Heart left ventricle (tissue), 16 donors: ENCODE measurements at regions not wholly inside any gene's neighbourhood (a gene's known extent, or its start where the extent isn't known, plus 50 kb on each side); places are given as distances from the start of the nearest gene placed in this dataset.

Experiments used
- ATAC-seq, 4 donors: fragments of 200-7000 bp; cut with Tn5 transposase; one replicate each; pipeline ENCODE4 v1.9.1; 2020 to 2022; ENCODE audit warnings: moderate library complexity in 4 of 4, mild to moderate bottlenecking in 3 of 4, moderate number of reproducible peaks in 1 of 4
- DNase-seq, 5 donors: peaks; one replicate each; pipeline ENCODE4 v3.0.0-alpha.2; 2020
- H3K27ac ChIP-seq, 12 donors: fragments of 200-600 bp; sonication (generic) in 4 of 12; one replicate each; pipeline versions ENCODE4 v1.5.0 to v1.8.0; 2016 to 2022; ENCODE audit warnings: mild to moderate bottlenecking in 2 of 12
- H3K27me3 ChIP-seq, 9 donors: fragments of 200-600 bp; sonication (generic) in 2 of 9; one replicate each; pipeline versions ENCODE4 v1.5.1 to v1.8.0; 2016 to 2022; ENCODE audit warnings: mild to moderate bottlenecking in 3 of 9
- H3K36me3 ChIP-seq, 9 donors: fragments of 200-600 bp; sonication (generic) in 2 of 9; one replicate each; pipeline versions ENCODE4 v1.5.0 to v1.8.0; 2018 to 2022; ENCODE audit warnings: mild to moderate bottlenecking in 2 of 9
- H3K4me1 ChIP-seq, 12 donors: fragments of 200-600 bp; sonication (generic) in 4 of 12; one replicate each; pipeline versions ENCODE4 v1.5.0 to v1.8.0; 2016 to 2022; ENCODE audit warnings: mild to moderate bottlenecking in 3 of 12
- H3K4me3 ChIP-seq, 12 donors: fragments of 200-600 bp; sonication (generic) in 4 of 12; one replicate each; pipeline versions ENCODE4 v1.5.0 to v1.8.0; 2017 to 2022; ENCODE audit warnings: mild to moderate bottlenecking in 9 of 12, moderate library complexity in 4 of 12
- H3K9me3 ChIP-seq, 12 donors: fragments of 200-600 bp; sonication (generic) in 4 of 12; one replicate each; pipeline versions ENCODE4 v1.5.0 to v1.8.0; 2016 to 2022; ENCODE audit warnings: mild to moderate bottlenecking in 1 of 12
- POLR2A ChIP-seq, 2 donors: fragments of 450-650 bp; IDR thresholded peaks; one replicate each; pipeline ENCODE4 v1.6.1; 2017; ENCODE audit warnings: antibody characterized with exemption in 2 of 2, mild to moderate bottlenecking in 2 of 2, moderate library complexity in 2 of 2
- WGBS, 4 donors: extraction: QIAGEN DNeasy Blood & Tissue Kit in 2 of 4; methylation state at CpG; one replicate each; pipeline versions ENCODE4 v1.1.5 to v1.1.7; 2013 to 2018; 5-methylcytosine and 5-hydroxymethylcytosine counted together
- intact Hi-C, 10 donors: fragments of 100-400 bp; cut with DNase I; formaldehyde crosslinking; loops; one replicate each; pipeline versions ENCODE4 v1.11.1 to v1.14.2; 2022
- TF ChIP-seq, protein P1 (sequence below), 12 donors: fragments of 200-600 bp; sonication (generic) in 4 of 12; IDR thresholded peaks; one replicate each; pipeline versions ENCODE4 v1.5.0 to v1.8.0; 2018 to 2022; ENCODE audit warnings: antibody characterized with exemption in 12 of 12, mild to moderate bottlenecking in 5 of 12
- donor health status: ischemic (EF 13 %, LVEDD 7.1; RV severe dilation, severe dysfunction).
- donor health status: healthy with polysubstance abuse.
- donor health status: DM: no; HTN: yes; CAD: no.
- donor health status: DM: no; HTN: no; CAD: no.
- donor health status: ischemic (EF 25% LVEDD 6.9; RV normal size, moderate dysfunction).
- donor health status: ischemic (EF 25% LVEDD 5.7; RV mildly dilated, moderate dysfunction).
- donor health status: healthy.
- donor health status: DM: yes; HTN: yes; CAD: no.
- donor health status: ischemic (EF 35%, LVEDD 5.7; RV mildly dilated, moderate dysfunction).
- donor health status: nonischemic (EF 11% LVEDD 7.7; RV severe dilation, severe dysfunction).
- donor health status: DM: yes; HTN: yes; CAD: no.
- donor health status: PGD.
- donor health status: ischemic (EF 29% LVEDD 5.4; RV normal size, mild dysfunction).
- donor health status: nonischemic (EF 23%, LVEDD 6.1; RV moderate dilation, normal function).

DNA sequence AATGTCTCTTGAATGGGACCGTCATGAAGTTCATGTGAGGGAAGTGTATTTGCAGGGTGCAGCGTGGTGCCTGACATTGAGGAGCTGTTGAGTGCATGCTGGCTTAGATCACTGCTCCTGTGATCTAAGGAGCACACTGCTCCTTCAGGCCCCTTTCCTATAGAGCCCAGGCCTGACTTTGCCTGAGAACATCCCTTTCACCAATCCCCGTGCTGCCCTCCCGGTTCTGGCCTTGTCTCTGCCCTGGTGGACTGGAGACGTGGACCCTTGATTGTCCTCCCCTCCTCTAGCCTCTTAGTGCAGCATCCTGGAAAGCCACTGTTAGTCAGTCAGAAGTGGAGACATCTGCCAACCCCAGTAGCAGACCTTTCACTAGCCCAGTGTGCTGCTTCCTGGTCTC lies 323.6 kb upstream of the HS6ST1 start:
- no peak for ATAC-seq
- intact Hi-C loops = no loop called here
- no peaks in the 10 kb centered on the region for H3K9me3 ChIP-seq
- no peak overlapping the region for H3K4me3 ChIP-seq
- H3K36me3 ChIP-seq = no peaks in the 10 kb centered on the region
- TF ChIP-seq POLR2A (IDR thresholded peaks at IDR 0.05) = no peak
- TF ChIP-seq, protein P1, sequence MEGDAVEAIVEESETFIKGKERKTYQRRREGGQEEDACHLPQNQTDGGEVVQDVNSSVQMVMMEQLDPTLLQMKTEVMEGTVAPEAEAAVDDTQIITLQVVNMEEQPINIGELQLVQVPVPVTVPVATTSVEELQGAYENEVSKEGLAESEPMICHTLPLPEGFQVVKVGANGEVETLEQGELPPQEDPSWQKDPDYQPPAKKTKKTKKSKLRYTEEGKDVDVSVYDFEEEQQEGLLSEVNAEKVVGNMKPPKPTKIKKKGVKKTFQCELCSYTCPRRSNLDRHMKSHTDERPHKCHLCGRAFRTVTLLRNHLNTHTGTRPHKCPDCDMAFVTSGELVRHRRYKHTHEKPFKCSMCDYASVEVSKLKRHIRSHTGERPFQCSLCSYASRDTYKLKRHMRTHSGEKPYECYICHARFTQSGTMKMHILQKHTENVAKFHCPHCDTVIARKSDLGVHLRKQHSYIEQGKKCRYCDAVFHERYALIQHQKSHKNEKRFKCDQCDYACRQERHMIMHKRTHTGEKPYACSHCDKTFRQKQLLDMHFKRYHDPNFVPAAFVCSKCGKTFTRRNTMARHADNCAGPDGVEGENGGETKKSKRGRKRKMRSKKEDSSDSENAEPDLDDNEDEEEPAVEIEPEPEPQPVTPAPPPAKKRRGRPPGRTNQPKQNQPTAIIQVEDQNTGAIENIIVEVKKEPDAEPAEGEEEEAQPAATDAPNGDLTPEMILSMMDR (IDR thresholded peaks at IDR 0.05) = no peak
- H3K27me3 ChIP-seq = no peaks in the 10 kb centered on the region
- 72 to 87% (median 82%) methylated on average over 5 of the region's 5 CpGs for WGBS, 4 donors
- no peak overlapping the region for H3K27ac ChIP-seq
- DNase-seq = peak in 1 of 5 donors; percentile 9
- peaks cover 0 to 20% (median 0%) of the 10 kb centered on the region in 12 donors for H3K4me1 ChIP-seq

DNA sequence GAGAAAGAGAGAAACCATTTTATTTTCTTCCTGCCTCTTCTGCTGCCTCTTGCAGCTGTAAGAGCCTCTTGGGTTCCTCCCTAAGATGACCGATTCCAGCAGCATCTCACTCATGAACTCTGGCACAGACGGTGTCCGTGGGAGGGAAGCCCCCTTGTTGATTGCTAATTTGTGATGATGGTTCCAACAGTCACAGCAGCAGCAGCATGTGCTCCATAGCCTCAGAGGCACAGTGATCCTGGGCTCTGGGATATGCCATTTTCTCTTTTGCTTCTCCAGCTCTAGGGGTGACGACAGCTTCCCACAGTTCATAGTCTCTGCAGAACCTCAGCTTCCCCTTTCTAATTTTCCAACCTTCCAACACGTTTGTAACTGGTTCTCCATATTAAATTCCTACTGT lies 324.2 kb upstream of the HS6ST1 start:
- H3K36me3 ChIP-seq = no peaks in the 10 kb centered on the region
- peaks cover 0 to 20% (median 0%) of the 10 kb centered on the region in 12 donors for H3K4me1 ChIP-seq
- H3K27me3 ChIP-seq = no peaks in the 10 kb centered on the region
- 38 to 60% (median 55%) methylated on average over 5 of the region's 5 CpGs for WGBS, 4 donors
- ATAC-seq (no peak), DNase-seq (peak in 1 of 5 donors; percentile 16)
- intact Hi-C loops = no loop called here
- no peak overlapping the region for H3K4me3 ChIP-seq
- H3K27ac ChIP-seq = no peak overlapping the region
- no peaks in the 10 kb centered on the region for H3K9me3 ChIP-seq
- TF ChIP-seq, protein P1 (IDR thresholded peaks at IDR 0.05) = no peak
- TF ChIP-seq POLR2A (IDR thresholded peaks at IDR 0.05) = no peak

GRCh38 chr2:128643221-128644065 lies 324.8 kb upstream of the HS6ST1 start:
- TF ChIP-seq POLR2A (IDR thresholded peaks at IDR 0.05) = no peak
- TF ChIP-seq, protein P1 (IDR thresholded peaks at IDR 0.05) = no peak
- Histone ChIP-seq H3K27ac (no peak overlapping the region), H3K27me3 (no peaks in the 10 kb centered on the region), H3K4me3 (no peak overlapping the region), H3K36me3 (no peaks in the 10 kb centered on the region), H3K4me1 (peaks cover 0 to 20% (median 0%) of the 10 kb centered on the region in 12 donors), H3K9me3 (no peaks in the 10 kb centered on the region)
- WGBS, 4 donors = 86 to 95% (median 89%) methylated on average over 7 of the region's 7 CpGs
- DNase-seq = peak in 1 of 5 donors; percentile 2
- ATAC-seq = no peak
- intact Hi-C loops = no loop called here

GRCh38 chr2:128644156-128644555 lies 325.5 kb upstream of the HS6ST1 start:
- Histone ChIP-seq H3K4me1 (peaks cover 0 to 13% (median 0%) of the 10 kb centered on the region in 12 donors), H3K27ac (no peak overlapping the region), H3K9me3 (no peaks in the 10 kb centered on the region), H3K36me3 (no peaks in the 10 kb centered on the region), H3K4me3 (no peak overlapping the region), H3K27me3 (no peaks in the 10 kb centered on the region)
- TF ChIP-seq, protein P1 (IDR thresholded peaks at IDR 0.05) = no peak
- no peak for TF ChIP-seq POLR2A (IDR thresholded peaks at IDR 0.05)
- DNase-seq (peak in 2 of 5 donors; percentile 1 to 28), ATAC-seq (no peak)
- WGBS, 4 donors = 73 to 83% (median 80%) methylated on average over 6 of the region's 6 CpGs
- intact Hi-C loops = no loop called here
